ENCODE measurements at regions not wholly inside any gene's neighbourhood (a gene's known extent, or its start where the extent isn't known, plus 50 kb on each side); places are given as distances from the start of the nearest gene placed in this dataset.
A peak's percentile ranks its signal among the peaks of the same experiment; 100 is the strongest.

DNA sequence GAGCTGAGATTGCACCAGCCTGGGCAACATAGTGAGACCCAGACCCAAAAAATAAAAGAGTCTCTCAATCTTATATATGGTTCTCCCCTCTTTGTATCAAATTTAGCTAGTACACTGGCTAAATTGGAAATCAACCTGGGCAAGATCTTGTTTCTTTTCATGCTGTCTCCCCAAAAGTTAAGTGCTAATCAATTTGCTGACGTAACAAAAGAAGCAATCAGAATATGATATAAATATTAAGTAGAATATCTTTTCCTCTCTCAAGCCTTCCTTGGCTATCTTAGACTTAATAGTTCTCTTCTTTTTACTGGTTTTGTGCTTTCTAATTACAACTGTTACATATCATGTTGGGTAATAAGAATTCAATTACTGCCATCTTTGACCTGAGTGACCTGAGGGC is 258.9 kb downstream of the KCNRG start:
- WGBS, result 96% methylated on average over 1 of the region's 1 CpG
- Histone ChIP-seq H3K4me1 (replicated peaks) (no peaks in the 10 kb centered on the region), H3K36me3 (no peaks in the 10 kb centered on the region), H3K4me3 (no peak overlapping the region), H3K9me3 (no peaks in the 10 kb centered on the region), H3K27me3 (replicated peaks; ENCODE audit: insufficient read depth) (no peaks in the 10 kb centered on the region), H3K27ac (no peak overlapping the region)
- intact Hi-C loops (cut with DNase I), result no loop called here
- DNase-seq (ENCODE audit: low spot score), result no peak
- TF ChIP-seq POLR2AphosphoS5 (IDR thresholded peaks at IDR 0.05) (no peak), POLR2A (IDR thresholded peaks at IDR 0.05) (no peak)
- TF ChIP-seq, protein P1, sequence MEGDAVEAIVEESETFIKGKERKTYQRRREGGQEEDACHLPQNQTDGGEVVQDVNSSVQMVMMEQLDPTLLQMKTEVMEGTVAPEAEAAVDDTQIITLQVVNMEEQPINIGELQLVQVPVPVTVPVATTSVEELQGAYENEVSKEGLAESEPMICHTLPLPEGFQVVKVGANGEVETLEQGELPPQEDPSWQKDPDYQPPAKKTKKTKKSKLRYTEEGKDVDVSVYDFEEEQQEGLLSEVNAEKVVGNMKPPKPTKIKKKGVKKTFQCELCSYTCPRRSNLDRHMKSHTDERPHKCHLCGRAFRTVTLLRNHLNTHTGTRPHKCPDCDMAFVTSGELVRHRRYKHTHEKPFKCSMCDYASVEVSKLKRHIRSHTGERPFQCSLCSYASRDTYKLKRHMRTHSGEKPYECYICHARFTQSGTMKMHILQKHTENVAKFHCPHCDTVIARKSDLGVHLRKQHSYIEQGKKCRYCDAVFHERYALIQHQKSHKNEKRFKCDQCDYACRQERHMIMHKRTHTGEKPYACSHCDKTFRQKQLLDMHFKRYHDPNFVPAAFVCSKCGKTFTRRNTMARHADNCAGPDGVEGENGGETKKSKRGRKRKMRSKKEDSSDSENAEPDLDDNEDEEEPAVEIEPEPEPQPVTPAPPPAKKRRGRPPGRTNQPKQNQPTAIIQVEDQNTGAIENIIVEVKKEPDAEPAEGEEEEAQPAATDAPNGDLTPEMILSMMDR (IDR thresholded peaks at IDR 0.05), result no peak

DNA sequence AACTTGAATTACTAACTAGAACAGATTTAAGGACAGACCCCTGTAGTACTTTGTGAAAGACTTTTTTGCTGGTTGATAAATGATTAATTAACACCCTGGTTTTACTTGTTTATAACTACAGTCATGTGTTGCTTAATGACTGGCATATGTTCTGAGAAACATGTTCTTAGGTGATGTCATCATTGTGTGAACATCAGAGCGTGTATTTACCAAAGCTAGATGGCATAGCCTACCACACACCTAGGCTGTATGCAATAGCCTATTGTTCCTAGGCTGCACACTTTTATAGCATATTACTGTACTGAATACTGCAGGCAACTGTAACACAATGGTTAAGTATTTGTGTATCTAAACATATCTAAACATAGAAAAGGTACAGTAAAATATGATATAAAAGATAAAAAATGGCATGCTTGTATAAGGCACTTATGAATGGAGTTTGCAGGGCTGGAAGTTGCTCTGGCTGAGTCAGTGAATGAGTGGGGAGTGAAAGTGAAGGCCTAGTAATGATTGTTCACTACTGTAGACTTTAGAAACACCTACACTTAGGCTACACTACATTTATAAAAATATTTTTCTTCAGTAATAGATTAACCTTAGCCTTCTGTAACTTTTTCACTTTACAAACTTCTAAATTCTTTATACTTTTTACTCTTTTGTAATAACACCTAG is 260.3 kb downstream of the KCNRG start:
- H3K27me3 ChIP-seq (replicated peaks; ENCODE audit: insufficient read depth), result no peaks in the 10 kb centered on the region
- intact Hi-C loops (cut with DNase I), result no loop called here
- no peak for DNase-seq (ENCODE audit: low spot score)
- H3K27ac ChIP-seq, result no peak overlapping the region
- no peaks in the 10 kb centered on the region for H3K9me3 ChIP-seq
- H3K4me1 ChIP-seq (replicated peaks), result no peaks in the 10 kb centered on the region
- H3K4me3 ChIP-seq, result no peak overlapping the region
- WGBS, result 61% methylated on average over 1 of the region's 1 CpG
- no peaks in the 10 kb centered on the region for H3K36me3 ChIP-seq
- TF ChIP-seq POLR2AphosphoS5 (IDR thresholded peaks at IDR 0.05) (peak; percentile 8), POLR2A (IDR thresholded peaks at IDR 0.05) (no peak)

DNA sequence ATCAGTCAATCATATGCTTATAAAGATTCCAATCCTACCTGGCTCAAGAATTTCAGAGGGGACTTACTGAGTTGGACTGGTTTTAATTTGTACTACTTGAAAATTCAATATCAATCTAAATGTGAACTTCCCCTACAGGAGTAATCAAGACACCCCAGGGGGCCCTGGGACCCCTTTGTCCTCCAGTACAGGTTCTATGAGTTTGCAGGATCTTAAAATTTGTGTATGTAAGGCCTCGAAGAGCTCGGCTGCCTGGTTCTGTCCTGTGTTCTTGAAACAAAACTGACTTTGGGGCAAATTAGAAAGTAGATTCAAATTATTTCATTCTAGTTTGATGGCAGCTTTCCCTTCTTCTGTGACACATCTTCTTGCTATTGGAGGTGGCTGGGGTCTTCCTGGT is 261.3 kb downstream of the KCNRG start:
- Histone ChIP-seq H3K4me3 (no peak overlapping the region), H3K4me1 (replicated peaks) (no peaks in the 10 kb centered on the region), H3K36me3 (no peaks in the 10 kb centered on the region), H3K27ac (no peak overlapping the region), H3K9me3 (no peaks in the 10 kb centered on the region), H3K27me3 (replicated peaks; ENCODE audit: insufficient read depth) (no peaks in the 10 kb centered on the region)
- 98% methylated on average over 2 of the region's 2 CpGs for WGBS
- intact Hi-C loops (cut with DNase I), result no loop called here
- no peak for DNase-seq (ENCODE audit: low spot score)
- TF ChIP-seq, protein P1 (IDR thresholded peaks at IDR 0.05), result no peak
- no peak for TF ChIP-seq POLR2AphosphoS5 (IDR thresholded peaks at IDR 0.05)
- TF ChIP-seq POLR2A (IDR thresholded peaks at IDR 0.05), result no peak

DNA sequence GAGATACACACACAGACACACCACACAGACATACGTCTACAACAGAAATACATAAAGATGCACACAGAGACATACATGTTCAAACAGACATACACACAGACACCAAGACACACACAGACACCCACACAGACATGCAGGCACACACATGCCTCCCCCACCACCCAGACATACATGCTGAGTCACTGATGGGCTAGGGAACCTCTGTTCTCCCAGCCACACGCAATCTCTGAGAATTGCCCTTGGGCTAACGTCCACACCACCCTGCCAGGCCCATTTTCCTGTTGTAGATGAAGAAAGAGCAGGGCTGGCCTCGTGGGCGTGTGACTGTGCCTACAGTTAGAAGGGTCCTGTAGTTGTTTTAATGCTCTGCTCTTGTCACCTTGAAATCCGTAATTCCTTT is 261.9 kb downstream of the KCNRG start:
- 91% methylated on average over 6 of the region's 6 CpGs for WGBS
- Histone ChIP-seq H3K27me3 (replicated peaks; ENCODE audit: insufficient read depth) (no peaks in the 10 kb centered on the region), H3K36me3 (no peaks in the 10 kb centered on the region), H3K4me1 (replicated peaks) (no peaks in the 10 kb centered on the region), H3K27ac (no peak overlapping the region), H3K9me3 (no peaks in the 10 kb centered on the region), H3K4me3 (no peak overlapping the region)
- intact Hi-C loops (cut with DNase I), result no loop called here
- TF ChIP-seq POLR2AphosphoS5 (IDR thresholded peaks at IDR 0.05), result no peak
- TF ChIP-seq POLR2A (IDR thresholded peaks at IDR 0.05), result no peak
- no peak for DNase-seq (ENCODE audit: low spot score)

DNA sequence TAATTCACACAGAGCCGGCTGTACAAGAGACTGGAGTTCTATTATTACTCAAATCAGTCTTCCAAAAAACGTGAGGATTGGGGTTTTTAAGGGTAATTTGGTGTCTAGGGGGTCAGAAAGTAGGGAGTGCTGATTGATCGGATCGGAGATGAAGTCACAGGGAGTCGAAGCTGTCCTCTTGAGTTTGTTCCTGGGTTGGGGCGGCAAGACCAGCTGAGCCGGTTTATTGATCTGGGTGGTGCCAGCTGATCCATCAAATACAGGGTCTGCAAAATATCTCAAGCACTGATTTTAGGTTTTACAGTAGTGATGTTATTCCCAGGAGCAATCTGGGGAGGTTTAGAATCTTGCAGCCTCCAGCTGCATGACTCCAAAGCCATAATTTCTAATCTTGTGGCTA is 262.7 kb downstream of the KCNRG start:
- H3K4me1 ChIP-seq (replicated peaks), result no peaks in the 10 kb centered on the region
- intact Hi-C loops (cut with DNase I), result no loop called here
- no peaks in the 10 kb centered on the region for H3K27me3 ChIP-seq (replicated peaks; ENCODE audit: insufficient read depth)
- H3K4me3 ChIP-seq, result no peak overlapping the region
- no peak for DNase-seq (ENCODE audit: low spot score)
- H3K27ac ChIP-seq, result no peak overlapping the region
- no peaks in the 10 kb centered on the region for H3K36me3 ChIP-seq
- no peaks in the 10 kb centered on the region for H3K9me3 ChIP-seq
- WGBS, result 95% methylated on average over 7 of the region's 7 CpGs
- TF ChIP-seq POLR2A (IDR thresholded peaks at IDR 0.05), result no peak
- TF ChIP-seq POLR2AphosphoS5 (IDR thresholded peaks at IDR 0.05), result no peak
- TF ChIP-seq, protein P1 (IDR thresholded peaks at IDR 0.05), result no peak

DNA sequence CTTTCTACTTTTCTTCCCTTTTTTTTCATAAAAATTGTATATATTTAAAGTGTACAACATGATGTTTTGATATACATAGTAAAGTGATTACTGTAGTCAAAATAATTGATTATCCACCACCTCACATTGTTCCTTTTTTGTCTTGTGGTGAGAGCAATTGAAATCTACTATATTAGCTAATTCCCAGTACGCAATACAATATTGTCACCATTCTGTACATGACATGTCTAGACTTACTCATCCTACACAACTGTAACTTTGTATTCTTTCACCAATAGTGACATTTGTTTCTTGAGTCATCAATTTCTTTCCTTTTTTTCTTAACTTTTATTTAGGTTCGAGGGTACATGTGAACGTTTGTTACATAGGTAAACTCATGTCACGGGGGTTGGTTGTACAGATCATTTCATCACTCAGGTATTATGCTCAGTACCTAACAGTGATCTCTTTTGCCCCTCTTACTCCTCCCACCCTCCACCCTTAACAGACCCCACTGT is 265.2 kb downstream of the KCNRG start:
- Histone ChIP-seq H3K27ac (no peak overlapping the region), H3K4me3 (no peak overlapping the region), H3K36me3 (no peaks in the 10 kb centered on the region), H3K4me1 (replicated peaks) (no peaks in the 10 kb centered on the region), H3K9me3 (no peaks in the 10 kb centered on the region), H3K27me3 (replicated peaks; ENCODE audit: insufficient read depth) (no peaks in the 10 kb centered on the region)
- intact Hi-C loops (cut with DNase I), result no loop called here
- no peak for TF ChIP-seq POLR2A (IDR thresholded peaks at IDR 0.05)
- TF ChIP-seq POLR2AphosphoS5 (IDR thresholded peaks at IDR 0.05), result no peak
- TF ChIP-seq, protein P1 (IDR thresholded peaks at IDR 0.05), result no peak
- DNase-seq (ENCODE audit: low spot score), result no peak
- WGBS, result 92% methylated on average over 4 of the region's 4 CpGs

Data from prostate gland (tissue), 2 donors.